ENCODE measurements at regions not wholly inside any gene's neighbourhood (a gene's known extent, or its start where the extent isn't known, plus 50 kb on each side); places are given as distances from the start of the nearest gene placed in this dataset.

- no peak for TF ChIP-seq CTCF (conservative IDR thresholded peaks at IDR 0.05 in 1 of 2, IDR thresholded peaks at IDR 0.05 in 1 of 2; ENCODE audit: low read depth in 1 of 2, low read length in 2 of 2)
- TF ChIP-seq EZH2 (IDR thresholded peaks at IDR 0.05; ENCODE audit: low read length, missing control alignments), result no peak
Observed at GRCh38 chr1:99110140-99111041, 105.7 kb upstream of the PLPPR5 start.
